Naive thymus-derived CD4-positive, alpha-beta T cell (primary cell): ENCODE measurements at regions not wholly inside any gene's neighbourhood (a gene's known extent, or its start where the extent isn't known, plus 50 kb on each side); places are given as distances from the start of the nearest gene placed in this dataset.

Experiments
- ATAC-seq: fragments of 150-1000 bp; cut with Tn5 transposase; 2 replicates; pipeline ENCODE4 v1.10.0; 2021; ENCODE audit warnings: mild to moderate bottlenecking, moderate library complexity
- CTCF ChIA-PET: fragments of 350-600 bp; sonication (Branson Sonifier 250); formaldehyde crosslinking; loops from one replicate; lab custom pipeline; 2021; ENCODE audit warnings: antibody characterized with exemption; lab: Charles Lee
- POLR2A ChIA-PET: fragments of 350-600 bp; sonication (Branson Sonifier 250); formaldehyde crosslinking; loops from one replicate; lab custom pipeline; 2021; ENCODE audit warnings: antibody characterized with exemption, inconsistent platforms; lab: Charles Lee
- DNase-seq, 9 donors: peaks; one replicate each; pipeline versions ENCODE4 v3.0.0 to v3.0.0-alpha.2; 2020 to 2022; ENCODE audit warnings: mixed read lengths in 1 of 9
- H3K27ac ChIP-seq: one replicate; pipeline ENCODE4 v1.7.0; 2013; ENCODE audit warnings: mild to moderate bottlenecking, low read depth, low read length, moderate library complexity
- H3K27me3 ChIP-seq, 2 donors: one replicate each; pipeline ENCODE4 v1.7.0; 2013; ENCODE audit warnings: low read length in 2 of 2, mild to moderate bottlenecking in 2 of 2, moderate library complexity in 2 of 2; ENCODE audit not compliant: control insufficient read depth in 2 of 2, insufficient read depth in 2 of 2
- H3K36me3 ChIP-seq, 3 experiments: 1 replicate in 2 of 3; 2 replicates in 1 of 3; pipeline ENCODE4 v1.7.0; 2013; ENCODE audit warnings: low read length in 3 of 3, mild to moderate bottlenecking in 3 of 3, moderate library complexity in 1 of 3; ENCODE audit not compliant: insufficient read depth in 3 of 3, control insufficient read depth in 2 of 3
- H3K4me1 ChIP-seq, 2 donors: one replicate each; pipeline ENCODE4 v1.7.0; 2013; ENCODE audit warnings: low read length in 2 of 2, mild to moderate bottlenecking in 2 of 2, moderate library complexity in 1 of 2; ENCODE audit not compliant: control insufficient read depth in 2 of 2, insufficient read depth in 2 of 2
- H3K4me3 ChIP-seq: 2 replicates; pipeline ENCODE4 v1.7.0; 2013; ENCODE audit warnings: mild to moderate bottlenecking, low read length
- H3K9me3 ChIP-seq, 3 experiments: 1 replicate in 2 of 3; 2 replicates in 1 of 3; pipeline ENCODE4 v1.7.0; 2013; ENCODE audit warnings: low read length in 3 of 3; ENCODE audit not compliant: control insufficient read depth in 2 of 3
- H3K27ac Mint-ChIP-seq, 9 donors: one replicate each; pipeline ENCODE4 v1.8.0; 2020 to 2022; ENCODE audit warnings: mixed read lengths in 9 of 9, mild to moderate bottlenecking in 8 of 9, moderate library complexity in 5 of 9, inconsistent platforms in 2 of 9
- H3K27me3 Mint-ChIP-seq, 5 donors: one replicate each; pipeline ENCODE4 v1.8.0; 2021 to 2022; ENCODE audit warnings: mixed read lengths in 5 of 5, mild to moderate bottlenecking in 1 of 5
- H3K36me3 Mint-ChIP-seq, 5 donors: one replicate each; pipeline ENCODE4 v1.8.0; 2020 to 2022; ENCODE audit warnings: mixed read lengths in 5 of 5, mild to moderate bottlenecking in 3 of 5, inconsistent platforms in 1 of 5
- H3K4me1 Mint-ChIP-seq, 7 donors: one replicate each; pipeline ENCODE4 v1.8.0; 2020 to 2022; ENCODE audit warnings: mixed read lengths in 7 of 7, mild to moderate bottlenecking in 3 of 7, inconsistent platforms in 1 of 7
- H3K4me3 Mint-ChIP-seq, 10 donors: one replicate each; pipeline ENCODE4 v1.8.0; 2020 to 2022; ENCODE audit warnings: mild to moderate bottlenecking in 10 of 10, mixed read lengths in 10 of 10, moderate library complexity in 6 of 10, inconsistent platforms in 2 of 10
- H3K9me3 Mint-ChIP-seq, 11 donors: one replicate each; pipeline ENCODE4 v1.8.0; 2020 to 2022; ENCODE audit warnings: mixed read lengths in 11 of 11, mild to moderate bottlenecking in 4 of 11, inconsistent platforms in 1 of 11, moderate library complexity in 1 of 11
- intact Hi-C, 2 donors: fragments of 100-400 bp; cut with micrococcal nuclease; formaldehyde crosslinking; loops; one replicate each; pipeline ENCODE4 v1.15.1; 2023

GRCh38 chr10:107390563-107390962 is 226.1 kb upstream of the SORCS1 start:
- no peaks in the 10 kb centered on the region for H3K36me3 Mint-ChIP-seq
- no peaks in the 10 kb centered on the region for H3K9me3 ChIP-seq
- no peaks in the 10 kb centered on the region for H3K27me3 ChIP-seq
- no peaks in the 10 kb centered on the region for H3K4me1 ChIP-seq
- no peaks in the 10 kb centered on the region for H3K36me3 ChIP-seq
- intact Hi-C loops = no loop called here
- ChIA-PET CTCF (no interaction called here), POLR2A (no interaction called here)
- no peak overlapping the region for H3K27ac ChIP-seq
- no peaks in the 10 kb centered on the region for H3K27me3 Mint-ChIP-seq
- ATAC-seq (no peak), DNase-seq (no peak)
- no peak overlapping the region for H3K27ac Mint-ChIP-seq
- H3K9me3 Mint-ChIP-seq = peaks cover 0 to 10% (median 3%) of the 10 kb centered on the region in 11 donors
- H3K4me3 ChIP-seq = no peak overlapping the region
- H3K4me1 Mint-ChIP-seq = no peaks in the 10 kb centered on the region
- no peak overlapping the region for H3K4me3 Mint-ChIP-seq

DNA sequence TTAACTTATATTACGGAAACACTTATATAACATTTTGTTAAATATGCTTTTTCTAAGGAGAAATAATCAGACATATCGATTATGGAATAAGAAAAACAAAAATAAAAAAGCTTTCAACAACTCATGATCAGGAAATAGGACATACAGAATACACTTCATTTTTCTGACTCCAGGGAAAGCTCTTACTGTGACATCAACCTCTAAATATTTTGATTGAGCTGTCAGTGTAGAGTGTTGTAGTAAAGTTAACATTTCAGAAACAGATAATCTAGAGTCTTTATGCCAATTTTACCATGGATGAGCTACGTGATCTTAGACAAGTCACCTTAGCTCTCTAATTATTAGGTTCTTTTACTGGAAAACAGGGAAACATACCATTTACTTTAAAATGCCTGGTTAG is 218.9 kb upstream of the SORCS1 start:
- ATAC-seq (no peak), DNase-seq (no peak)
- Mint-ChIP-seq H3K9me3 (peaks cover 0 to 7% (median 3%) of the 10 kb centered on the region in 11 donors), H3K27ac (no peak overlapping the region), H3K36me3 (no peaks in the 10 kb centered on the region), H3K27me3 (no peaks in the 10 kb centered on the region), H3K4me1 (no peaks in the 10 kb centered on the region), H3K4me3 (no peak overlapping the region)
- Histone ChIP-seq H3K4me3 (no peak overlapping the region), H3K27me3 (no peaks in the 10 kb centered on the region), H3K9me3 (no peaks in the 10 kb centered on the region), H3K4me1 (no peaks in the 10 kb centered on the region), H3K27ac (no peak overlapping the region), H3K36me3 (no peaks in the 10 kb centered on the region)
- intact Hi-C loops = no loop called here
- POLR2A ChIA-PET = no interaction called here
- CTCF ChIA-PET = no interaction called here

- H3K36me3 Mint-ChIP-seq = no peaks in the 10 kb centered on the region
- no peak for ATAC-seq
- H3K4me3 Mint-ChIP-seq = no peak overlapping the region
- peaks cover 0 to 10% (median 3%) of the 10 kb centered on the region in 11 donors for H3K9me3 Mint-ChIP-seq
- no peak overlapping the region for H3K27ac ChIP-seq
- H3K36me3 ChIP-seq = no peaks in the 10 kb centered on the region
- no peak overlapping the region for H3K27ac Mint-ChIP-seq
- ChIA-PET CTCF (no interaction called here), POLR2A (no interaction called here)
- intact Hi-C loops = no loop called here
- no peaks in the 10 kb centered on the region for H3K9me3 ChIP-seq
- H3K27me3 ChIP-seq = no peaks in the 10 kb centered on the region
- no peaks in the 10 kb centered on the region for H3K4me1 Mint-ChIP-seq
- no peaks in the 10 kb centered on the region for H3K27me3 Mint-ChIP-seq
- no peaks in the 10 kb centered on the region for H3K4me1 ChIP-seq
- no peak for DNase-seq
- H3K4me3 ChIP-seq = no peak overlapping the region
These were observed 215.1 kb upstream of the SORCS1 start for GRCh38 chr10:107379601-107380000.

GRCh38 chr10:107371801-107372200 is 207.3 kb upstream of the SORCS1 start:
- ChIA-PET POLR2A (no interaction called here), CTCF (no interaction called here)
- H3K4me3 Mint-ChIP-seq = no peak overlapping the region
- H3K36me3 ChIP-seq = no peaks in the 10 kb centered on the region
- no peak overlapping the region for H3K27ac ChIP-seq
- H3K4me1 Mint-ChIP-seq = no peaks in the 10 kb centered on the region
- H3K27me3 ChIP-seq = no peaks in the 10 kb centered on the region
- intact Hi-C loops = no loop called here
- DNase-seq (no peak), ATAC-seq (no peak)
- H3K27me3 Mint-ChIP-seq = no peaks in the 10 kb centered on the region
- H3K4me1 ChIP-seq = no peaks in the 10 kb centered on the region
- no peak overlapping the region for H3K27ac Mint-ChIP-seq
- no peak overlapping the region for H3K4me3 ChIP-seq
- peaks cover 0 to 7% (median 2%) of the 10 kb centered on the region in 11 donors for H3K9me3 Mint-ChIP-seq
- H3K9me3 ChIP-seq = no peaks in the 10 kb centered on the region
- no peaks in the 10 kb centered on the region for H3K36me3 Mint-ChIP-seq

GRCh38 chr10:107364872-107365271 is 200.4 kb upstream of the SORCS1 start:
- POLR2A ChIA-PET = no interaction called here
- CTCF ChIA-PET = no interaction called here
- DNase-seq (no peak), ATAC-seq (no peak)
- Mint-ChIP-seq H3K4me1 (no peaks in the 10 kb centered on the region), H3K9me3 (peaks cover 0 to 17% (median 1%) of the 10 kb centered on the region in 11 donors), H3K27ac (no peak overlapping the region), H3K27me3 (no peaks in the 10 kb centered on the region), H3K36me3 (no peaks in the 10 kb centered on the region), H3K4me3 (no peak overlapping the region)
- Histone ChIP-seq H3K9me3 (no peaks in the 10 kb centered on the region), H3K36me3 (no peaks in the 10 kb centered on the region), H3K4me3 (no peak overlapping the region), H3K27ac (no peak overlapping the region), H3K4me1 (no peaks in the 10 kb centered on the region), H3K27me3 (no peaks in the 10 kb centered on the region)
- intact Hi-C loops = no loop called here

GRCh38 chr10:107362306-107362705 is 197.8 kb upstream of the SORCS1 start:
- Histone ChIP-seq H3K4me1 (no peaks in the 10 kb centered on the region), H3K4me3 (no peak overlapping the region), H3K27me3 (no peaks in the 10 kb centered on the region), H3K9me3 (no peaks in the 10 kb centered on the region), H3K27ac (no peak overlapping the region), H3K36me3 (no peaks in the 10 kb centered on the region)
- ChIA-PET POLR2A (no interaction called here), CTCF (no interaction called here)
- Mint-ChIP-seq H3K27me3 (no peaks in the 10 kb centered on the region), H3K4me1 (no peaks in the 10 kb centered on the region), H3K4me3 (no peak overlapping the region), H3K27ac (no peak overlapping the region), H3K36me3 (peaks cover 0 to 4% (median 0%) of the 10 kb centered on the region in 5 donors), H3K9me3 (peaks cover 0 to 15% (median 2%) of the 10 kb centered on the region in 11 donors)
- ATAC-seq = no peak
- DNase-seq = no peak
- intact Hi-C loops = no loop called here

- ATAC-seq (no peak), DNase-seq (no peak)
- Mint-ChIP-seq H3K4me3 (no peak overlapping the region), H3K4me1 (no peaks in the 10 kb centered on the region), H3K9me3 (peaks cover 0 to 15% (median 6%) of the 10 kb centered on the region in 11 donors), H3K36me3 (peaks cover 0 to 4% (median 0%) of the 10 kb centered on the region in 5 donors), H3K27ac (no peak overlapping the region), H3K27me3 (no peaks in the 10 kb centered on the region)
- H3K4me3 ChIP-seq = no peak overlapping the region
- H3K4me1 ChIP-seq = no peaks in the 10 kb centered on the region
- H3K36me3 ChIP-seq = no peaks in the 10 kb centered on the region
- POLR2A ChIA-PET = no interaction called here
- intact Hi-C loops = no loop called here
- CTCF ChIA-PET = no interaction called here
- H3K9me3 ChIP-seq = peaks cover 0 to 6% (median 0%) of the 10 kb centered on the region in 3 experiments
- no peaks in the 10 kb centered on the region for H3K27me3 ChIP-seq
- H3K27ac ChIP-seq = no peak overlapping the region
These were observed 192.5 kb upstream of the SORCS1 start for GRCh38 chr10:107357033-107357432.
